Astrocyte of the cerebellum (primary cell): ENCODE measurements at regions not wholly inside any gene's neighbourhood (a gene's known extent, or its start where the extent isn't known, plus 50 kb on each side); places are given as distances from the start of the nearest gene placed in this dataset.

Experiments
- DNase-seq: peaks from one replicate; pipeline ENCODE4 v3.0.0-alpha.2; 2011; ENCODE audit warnings: low read depth
- H3K4me3 ChIP-seq: 2 replicates; pipeline ENCODE4 v1.5.1; 2011; ENCODE audit warnings: mild to moderate bottlenecking, low read depth, low read length, moderate library complexity
- CTCF ChIP-seq: IDR thresholded peaks from 2 replicates; pipeline ENCODE4 v1.5.1; 2012; ENCODE audit warnings: low read length, low read depth, moderate library complexity, mild to moderate bottlenecking; ENCODE audit errors: missing control alignments
- in situ Hi-C: cut with HindIII; loops from 2 replicates; pipeline ENCODE4 v1.10.0; 2017; ENCODE audit warnings: low sequenced_read_pairs

GRCh38 chr11:11009179-11009578 lies 151.3 kb upstream of the ZBED5 start:
- no peak overlapping the region for H3K4me3 ChIP-seq
- no peak for DNase-seq
- no peak for TF ChIP-seq CTCF
- in situ Hi-C loops, result no loop called here

DNA sequence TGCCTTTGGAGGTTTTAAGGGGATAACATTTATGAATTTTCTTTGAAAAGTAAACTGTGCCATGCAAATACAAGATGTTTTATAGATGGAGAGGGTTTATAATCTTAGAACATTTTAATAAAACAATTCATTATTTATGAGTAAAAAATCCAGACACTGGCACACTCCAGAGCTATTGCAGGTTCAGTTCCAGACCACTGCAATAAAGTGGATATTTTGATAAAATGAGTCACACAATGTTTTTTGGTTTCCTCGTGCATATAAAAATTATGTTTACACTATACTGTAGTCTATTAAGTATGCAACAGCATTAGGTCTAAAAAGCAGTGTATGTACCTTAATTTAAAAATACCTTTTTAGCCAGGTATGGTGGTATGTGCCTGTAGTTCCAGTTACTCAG lies 146.2 kb upstream of the ZBED5 start:
- DNase-seq, result no peak
- no peak for TF ChIP-seq CTCF
- no peak overlapping the region for H3K4me3 ChIP-seq
- in situ Hi-C loops, result no loop called here

DNA sequence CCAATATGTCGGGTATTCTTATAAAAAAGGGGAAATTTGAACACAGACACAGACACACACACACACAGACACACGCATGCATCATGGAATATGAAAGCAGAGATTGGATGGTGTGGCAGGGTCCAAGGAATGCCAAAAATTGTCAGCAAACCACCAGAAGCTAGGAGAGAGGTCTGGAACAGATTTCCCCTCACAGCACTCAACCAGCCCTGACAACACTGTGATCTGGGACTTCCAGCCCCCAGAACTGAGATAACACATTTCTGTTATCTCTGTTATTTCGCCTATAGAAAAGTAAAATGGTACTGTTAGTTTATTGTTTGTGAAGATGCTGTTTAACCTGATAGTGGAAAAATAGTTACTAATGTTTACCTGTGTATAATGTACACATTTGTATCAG lies 145.4 kb upstream of the ZBED5 start:
- no peak for TF ChIP-seq CTCF
- in situ Hi-C loops, result no loop called here
- H3K4me3 ChIP-seq, result no peak overlapping the region
- DNase-seq, result no peak

GRCh38 chr11:11000579-11001283 lies 142.9 kb upstream of the ZBED5 start:
- TF ChIP-seq CTCF, result no peak
- no peak overlapping the region for H3K4me3 ChIP-seq
- DNase-seq, result no peak
- in situ Hi-C loops, result no loop called here

GRCh38 chr11:10998674-10999073 lies 140.8 kb upstream of the ZBED5 start:
- in situ Hi-C loops, result no loop called here

DNA sequence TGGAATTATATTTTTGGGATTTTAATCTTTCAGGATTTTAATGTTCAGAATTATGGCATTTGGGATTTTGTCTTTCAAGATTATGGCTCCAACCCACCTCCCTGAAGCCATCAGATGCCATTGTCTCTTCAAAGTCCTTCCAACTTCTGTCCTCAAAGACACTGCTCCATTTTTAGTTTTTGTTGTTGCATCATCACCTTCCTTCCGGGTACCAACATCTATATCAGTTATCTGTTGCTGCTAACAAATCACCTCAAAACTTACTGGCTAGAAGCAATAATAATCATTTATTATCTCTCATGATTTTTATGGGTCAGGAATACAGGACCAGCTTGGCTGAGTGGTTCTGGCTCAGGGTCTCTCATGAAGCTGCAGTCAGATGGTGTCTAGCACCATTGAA lies 138.8 kb upstream of the ZBED5 start:
- in situ Hi-C loops, result no loop called here
- H3K4me3 ChIP-seq, result no peak overlapping the region
- no peak for DNase-seq
- TF ChIP-seq CTCF, result no peak

More at GRCh38 chr11:10998674-10999073, 140.8 kb upstream of the ZBED5 start:
- TF ChIP-seq CTCF, result no peak
- H3K4me3 ChIP-seq, result no peak overlapping the region
- no peak for DNase-seq
